ENCODE measurements at regions not wholly inside any gene's neighbourhood (a gene's known extent, or its start where the extent isn't known, plus 50 kb on each side); places are given as distances from the start of the nearest gene placed in this dataset.

DNA sequence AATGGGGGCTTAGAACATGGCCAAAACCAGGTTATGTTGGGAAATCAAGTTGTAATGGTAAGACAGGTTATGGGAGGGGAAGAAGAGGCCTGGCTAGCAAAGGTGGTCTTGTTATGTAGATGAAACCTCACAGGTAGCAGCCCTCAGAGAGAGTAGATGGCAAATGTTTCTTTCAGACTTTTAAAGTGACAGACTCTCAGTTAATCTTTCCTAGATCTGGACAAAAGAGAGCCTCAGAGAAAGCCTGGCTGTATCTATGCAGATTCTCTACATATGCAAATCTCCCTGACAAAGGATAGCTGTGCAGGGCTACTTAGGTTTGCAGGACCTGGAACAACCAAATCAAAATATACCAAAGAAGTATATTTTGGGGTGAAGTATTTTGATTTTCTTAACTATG lies 284.1 kb upstream of the AMOT start:
- TF ChIP-seq YY1 (IDR thresholded peaks at IDR 0.05; ENCODE audit: insufficient read depth, insufficient read length), result no peak
- no peak for TF ChIP-seq ZNF274 (IDR thresholded peaks at IDR 0.05; ENCODE audit: low read depth, low read length)
- TF ChIP-seq SUZ12 (IDR thresholded peaks at IDR 0.05; ENCODE audit: extremely low read depth, insufficient read depth, insufficient read length), result no peak
